Right atrium auricular region (tissue), 2 donors: ENCODE measurements at regions not wholly inside any gene's neighbourhood (a gene's known extent, or its start where the extent isn't known, plus 50 kb on each side); places are given as distances from the start of the nearest gene placed in this dataset.

Experiments used
- DNase-seq: peaks from one replicate; pipeline ENCODE4 v3.0.0-alpha.2; 2019; ENCODE audit warnings: low spot score
- H3K27ac ChIP-seq, 2 donors: fragments of 200-600 bp; sonication (generic); 1 replicate in 1 of 2; 2 replicates in 1 of 2; pipeline ENCODE4 v1.5.1; 2016 to 2019
- H3K27me3 ChIP-seq, 2 donors: fragments of 200-600 bp; sonication (generic); one replicate each; pipeline versions ENCODE4 v1.5.1 to v1.6.0; 2017 to 2019
- H3K36me3 ChIP-seq: fragments of 200-600 bp; sonication (generic); one replicate; pipeline ENCODE4 v1.5.1; 2016
- H3K4me1 ChIP-seq, 2 donors: fragments of 200-600 bp; sonication (generic); one replicate each; pipeline versions ENCODE4 v1.5.1 to v1.6.0; 2017 to 2019
- H3K4me3 ChIP-seq, 2 donors: fragments of 200-600 bp; sonication (generic); 1 replicate in 1 of 2; 2 replicates in 1 of 2; pipeline ENCODE4 v1.5.1; 2017 to 2019; ENCODE audit warnings: mild to moderate bottlenecking in 1 of 2, moderate library complexity in 1 of 2
- H3K9me3 ChIP-seq, 2 donors: fragments of 200-600 bp; sonication (generic); one replicate each; pipeline ENCODE4 v1.5.1; 2019
- TF ChIP-seq, protein P1 (sequence below), 2 donors: fragments of 200-600 bp; sonication (generic); IDR thresholded peaks; one replicate each; pipeline ENCODE4 v1.5.1; 2019; ENCODE audit warnings: antibody characterized with exemption in 2 of 2

DNA sequence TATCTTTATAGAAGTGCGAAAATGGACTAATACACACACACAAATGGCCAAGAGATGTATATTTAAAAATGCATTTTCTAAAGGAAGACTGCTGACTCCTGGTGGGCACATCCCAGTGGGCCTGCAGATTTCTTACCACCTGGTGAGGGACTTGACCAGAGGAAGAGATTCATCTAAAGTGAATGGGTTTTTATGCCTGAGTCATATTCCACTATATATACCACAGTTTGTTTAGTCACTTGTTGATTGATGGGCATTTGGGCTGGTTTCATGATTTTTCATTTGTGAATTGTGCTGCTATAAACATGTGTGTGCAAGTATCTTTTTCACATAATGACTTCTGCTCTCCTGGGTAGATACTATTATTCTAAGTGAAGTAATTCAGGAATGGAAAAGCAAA is 277.3 kb downstream of the SLC16A7 start:
- no peaks in the 10 kb centered on the region for H3K4me1 ChIP-seq
- H3K27ac ChIP-seq, result no peak overlapping the region
- TF ChIP-seq, protein P1, sequence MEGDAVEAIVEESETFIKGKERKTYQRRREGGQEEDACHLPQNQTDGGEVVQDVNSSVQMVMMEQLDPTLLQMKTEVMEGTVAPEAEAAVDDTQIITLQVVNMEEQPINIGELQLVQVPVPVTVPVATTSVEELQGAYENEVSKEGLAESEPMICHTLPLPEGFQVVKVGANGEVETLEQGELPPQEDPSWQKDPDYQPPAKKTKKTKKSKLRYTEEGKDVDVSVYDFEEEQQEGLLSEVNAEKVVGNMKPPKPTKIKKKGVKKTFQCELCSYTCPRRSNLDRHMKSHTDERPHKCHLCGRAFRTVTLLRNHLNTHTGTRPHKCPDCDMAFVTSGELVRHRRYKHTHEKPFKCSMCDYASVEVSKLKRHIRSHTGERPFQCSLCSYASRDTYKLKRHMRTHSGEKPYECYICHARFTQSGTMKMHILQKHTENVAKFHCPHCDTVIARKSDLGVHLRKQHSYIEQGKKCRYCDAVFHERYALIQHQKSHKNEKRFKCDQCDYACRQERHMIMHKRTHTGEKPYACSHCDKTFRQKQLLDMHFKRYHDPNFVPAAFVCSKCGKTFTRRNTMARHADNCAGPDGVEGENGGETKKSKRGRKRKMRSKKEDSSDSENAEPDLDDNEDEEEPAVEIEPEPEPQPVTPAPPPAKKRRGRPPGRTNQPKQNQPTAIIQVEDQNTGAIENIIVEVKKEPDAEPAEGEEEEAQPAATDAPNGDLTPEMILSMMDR (IDR thresholded peaks at IDR 0.05), result no peak
- no peak overlapping the region for H3K4me3 ChIP-seq
- H3K9me3 ChIP-seq, result no peaks in the 10 kb centered on the region
- no peaks in the 10 kb centered on the region for H3K36me3 ChIP-seq
- DNase-seq, result no peak
- no peaks in the 10 kb centered on the region for H3K27me3 ChIP-seq

DNA sequence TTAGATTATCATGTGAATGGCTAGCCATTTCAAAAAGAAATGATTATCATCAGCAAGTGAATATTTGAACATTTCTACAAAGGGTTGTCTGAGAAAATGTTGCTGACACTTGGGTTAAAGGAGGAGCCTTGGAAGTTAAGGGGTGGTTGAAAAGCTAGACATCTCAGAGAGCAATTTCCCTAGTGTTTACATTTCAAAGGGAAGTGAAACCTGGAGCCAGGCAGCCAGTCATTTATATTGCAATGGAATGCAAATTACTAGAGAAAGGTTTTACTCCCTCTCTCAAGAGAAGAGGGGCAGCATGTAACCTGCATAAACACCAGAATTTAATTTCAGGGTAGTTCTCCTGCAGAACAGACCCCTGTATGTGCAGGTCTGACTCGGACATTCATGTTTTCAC is 279.0 kb downstream of the SLC16A7 start:
- no peaks in the 10 kb centered on the region for H3K9me3 ChIP-seq
- DNase-seq, result no peak
- H3K36me3 ChIP-seq, result no peaks in the 10 kb centered on the region
- H3K27me3 ChIP-seq, result no peaks in the 10 kb centered on the region
- TF ChIP-seq, protein P1 (IDR thresholded peaks at IDR 0.05), result no peak
- H3K4me1 ChIP-seq, result no peaks in the 10 kb centered on the region
- H3K4me3 ChIP-seq, result no peak overlapping the region
- no peak overlapping the region for H3K27ac ChIP-seq

DNA sequence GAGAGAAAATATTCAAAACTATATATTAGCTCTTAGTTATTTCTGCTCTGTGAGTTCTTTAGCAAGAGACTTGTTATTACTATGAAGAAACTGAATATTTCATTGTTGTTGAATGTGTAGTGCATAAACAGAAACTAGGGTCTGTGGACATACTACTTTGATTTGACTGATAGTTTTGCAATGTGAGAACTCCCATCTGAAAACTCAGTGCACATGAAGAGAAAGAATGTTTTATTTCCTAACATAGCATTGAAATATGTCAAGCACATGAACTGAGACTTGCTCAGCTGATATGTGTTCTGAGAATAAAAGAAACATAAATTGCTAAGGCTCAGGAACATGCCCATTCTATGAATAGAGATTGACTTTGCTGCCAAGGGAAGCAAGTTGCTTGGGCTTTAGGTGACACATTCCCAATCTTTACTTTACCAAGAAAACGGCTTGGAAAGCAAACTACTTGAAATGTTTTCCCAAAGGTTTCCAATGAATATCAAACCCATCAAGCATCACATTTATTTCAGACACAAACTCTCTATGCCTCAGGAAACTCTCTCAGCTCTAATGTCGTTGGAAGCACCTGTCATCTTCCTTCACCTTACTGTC is 290.4 kb downstream of the SLC16A7 start:
- Histone ChIP-seq H3K9me3 (no peaks in the 10 kb centered on the region), H3K27ac (no peak overlapping the region), H3K27me3 (no peaks in the 10 kb centered on the region), H3K4me1 (no peaks in the 10 kb centered on the region), H3K4me3 (no peak overlapping the region), H3K36me3 (no peaks in the 10 kb centered on the region)
- DNase-seq, result no peak
- TF ChIP-seq, protein P1 (IDR thresholded peaks at IDR 0.05), result no peak

DNA sequence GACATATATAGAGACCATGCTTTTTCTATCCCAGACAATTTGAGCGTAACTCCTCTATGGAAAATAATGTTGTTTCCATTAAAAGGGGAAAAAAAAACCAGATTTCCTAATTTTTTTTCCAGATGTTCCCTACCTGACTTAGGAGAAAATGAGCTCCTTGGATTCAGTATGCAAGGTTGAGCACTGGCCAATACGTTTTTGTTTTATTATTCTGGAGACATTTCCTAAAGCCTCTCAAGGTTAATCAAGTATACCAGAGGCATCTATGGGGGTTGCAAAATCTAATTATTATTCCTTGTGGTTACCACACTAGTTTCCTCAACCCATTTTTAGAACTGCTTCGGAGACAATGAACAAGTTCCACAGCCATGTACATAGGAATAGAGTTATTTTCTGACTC is 291.3 kb downstream of the SLC16A7 start:
- no peaks in the 10 kb centered on the region for H3K27me3 ChIP-seq
- H3K4me1 ChIP-seq, result no peaks in the 10 kb centered on the region
- no peaks in the 10 kb centered on the region for H3K9me3 ChIP-seq
- no peak for DNase-seq
- no peaks in the 10 kb centered on the region for H3K36me3 ChIP-seq
- TF ChIP-seq, protein P1 (IDR thresholded peaks at IDR 0.05), result no peak
- H3K27ac ChIP-seq, result no peak overlapping the region
- H3K4me3 ChIP-seq, result no peak overlapping the region

DNA sequence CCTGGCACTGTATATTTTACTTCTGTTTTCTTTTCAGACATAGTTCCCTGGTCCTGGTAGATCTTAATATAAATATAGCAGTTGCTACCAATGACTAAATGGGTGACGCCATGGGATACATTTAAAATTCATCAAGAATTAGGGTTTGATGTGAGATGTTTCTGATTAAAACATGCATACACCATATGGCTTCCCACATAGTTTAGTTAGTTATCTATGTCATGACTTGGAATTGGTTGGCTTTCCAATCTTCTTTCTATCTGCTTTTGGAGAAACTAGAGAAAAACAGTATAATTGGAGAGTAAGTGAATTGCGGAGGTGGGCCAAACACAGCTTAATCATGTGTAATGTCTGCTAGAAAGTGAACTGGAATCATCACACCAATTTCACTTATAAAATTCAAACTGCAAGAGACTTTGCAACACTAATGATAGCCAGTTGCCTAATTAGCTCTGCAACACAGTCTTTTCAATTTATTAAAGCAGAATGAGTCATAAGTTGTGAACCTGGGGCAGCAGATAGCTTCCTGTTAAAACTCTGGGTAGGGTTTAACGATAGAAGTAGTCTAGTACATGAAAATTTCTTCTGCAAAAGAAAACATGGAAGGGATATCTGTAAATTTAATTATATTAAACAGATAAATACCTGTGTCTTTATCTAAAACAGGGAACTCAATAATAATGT is 295.2 kb downstream of the SLC16A7 start:
- TF ChIP-seq, protein P1 (IDR thresholded peaks at IDR 0.05), result no peak
- DNase-seq, result no peak
- no peaks in the 10 kb centered on the region for H3K9me3 ChIP-seq
- H3K27me3 ChIP-seq, result no peaks in the 10 kb centered on the region
- no peaks in the 10 kb centered on the region for H3K4me1 ChIP-seq
- H3K27ac ChIP-seq, result no peak overlapping the region
- no peaks in the 10 kb centered on the region for H3K36me3 ChIP-seq
- no peak overlapping the region for H3K4me3 ChIP-seq
